Glomerular visceral epithelial cell (primary cell): ENCODE measurements at regions not wholly inside any gene's neighbourhood (a gene's known extent, or its start where the extent isn't known, plus 50 kb on each side); places are given as distances from the start of the nearest gene placed in this dataset.
"Not testable (repeated sequence)": the region's sequence is repeated elsewhere in the genome, so short reads cannot be mapped to it uniquely, and the experiment has no call there.

Source experiments
- DNase-seq: peaks from one replicate; pipeline ENCODE4 v3.0.0-alpha.2; 2016; ENCODE audit errors: extremely low spot score

DNA sequence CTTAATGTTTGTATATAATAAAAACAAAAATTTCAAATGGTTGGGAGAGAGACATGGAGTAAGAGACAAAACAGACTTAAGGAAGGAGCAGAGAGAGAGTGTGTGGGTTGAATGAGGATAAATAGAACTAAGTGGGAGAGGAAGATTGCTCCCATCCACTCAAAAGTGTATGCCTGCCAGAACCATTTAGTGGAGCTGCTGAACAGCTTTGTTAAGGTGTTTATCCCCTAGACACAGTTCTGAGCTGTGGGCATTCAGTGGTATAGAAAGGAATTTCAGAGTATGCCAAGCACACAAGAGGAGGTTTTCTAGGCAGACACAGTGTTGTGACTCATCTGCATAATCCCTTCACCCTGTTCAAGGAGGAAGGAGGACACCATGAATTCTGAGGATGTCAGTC, 508.6 kb upstream of the EPHA5 start:
- peak; percentile 82 for DNase-seq

DNA sequence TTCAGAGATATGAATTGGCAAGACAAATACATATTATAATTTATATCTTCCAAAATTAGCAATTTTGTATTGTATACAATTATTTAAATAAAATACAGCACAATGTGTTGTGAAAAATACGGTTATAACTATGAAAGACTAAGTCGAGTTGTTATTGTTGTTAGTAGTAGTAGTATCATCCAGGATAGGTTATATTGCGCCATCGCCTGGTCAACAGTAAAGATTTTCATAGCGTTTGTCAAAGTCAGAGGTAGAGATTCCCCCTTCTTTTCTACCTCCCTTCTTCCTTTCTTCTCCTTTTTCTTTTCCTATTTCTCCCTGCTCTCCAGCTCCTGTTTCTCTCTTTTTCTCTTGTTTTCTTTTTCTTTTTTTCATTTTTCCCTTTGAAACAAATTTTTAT, 499.1 kb upstream of the EPHA5 start:
- no peak for DNase-seq

- no peak for DNase-seq
Measured at GRCh38 chr4:66164869-66165268, 494.6 kb upstream of the EPHA5 start.

DNA sequence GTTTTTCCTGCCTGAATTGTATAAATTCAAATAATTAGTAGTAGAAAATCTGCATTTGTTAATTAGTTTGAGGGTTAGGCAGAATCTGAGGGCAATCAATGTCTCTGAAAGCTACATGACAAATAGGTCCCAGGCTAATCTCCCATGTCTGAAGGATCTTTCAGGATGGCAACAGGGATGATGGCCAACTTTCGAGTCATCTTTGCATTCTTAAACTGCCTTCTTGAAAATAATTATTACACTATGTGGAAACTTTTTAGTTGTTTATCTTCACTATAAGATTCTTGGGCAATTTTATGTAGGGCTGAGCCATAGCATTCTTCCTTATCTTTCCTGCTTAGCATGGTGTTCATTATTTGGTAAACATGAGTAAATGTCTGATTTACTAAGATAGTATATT, 490.3 kb upstream of the EPHA5 start:
- DNase-seq = no peak

- no peak for DNase-seq
Measured at GRCh38 chr4:66157594-66157993, 487.3 kb upstream of the EPHA5 start.

- DNase-seq = no peak
Measured at GRCh38 chr4:66130042-66130441, 459.8 kb upstream of the EPHA5 start.

DNA sequence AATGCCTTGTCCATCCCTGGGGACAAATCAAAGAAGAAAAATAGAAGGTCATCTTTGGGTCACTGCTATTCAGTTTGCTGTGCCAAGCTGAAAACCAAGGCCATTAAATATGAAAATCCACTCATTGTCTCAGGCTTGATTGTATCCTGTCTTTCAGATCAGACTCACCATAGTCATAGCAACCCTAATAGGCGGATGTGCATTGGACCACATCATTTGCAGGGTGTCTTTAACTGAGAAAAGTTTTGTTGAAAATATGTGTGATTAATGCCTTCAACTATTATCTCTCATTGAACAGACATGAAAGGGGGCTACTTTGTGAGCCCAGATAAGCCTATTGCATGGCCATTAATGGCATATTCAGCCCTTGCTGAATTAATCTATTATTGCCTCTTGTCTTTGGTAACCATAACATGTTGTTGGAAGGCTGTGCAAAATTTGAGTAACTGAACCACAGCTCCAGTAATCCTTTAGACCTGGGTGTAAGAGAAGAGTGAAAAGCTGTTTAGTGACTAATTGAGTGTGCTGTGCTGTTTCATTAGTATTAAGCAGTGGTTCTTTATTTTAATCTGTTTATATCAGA, 453.6 kb upstream of the EPHA5 start:
- DNase-seq = no peak

GRCh38 chr4:66123190-66123589, 452.9 kb upstream of the EPHA5 start:
- peak; percentile 7 for DNase-seq

GRCh38 chr4:66115231-66115630, 444.9 kb upstream of the EPHA5 start:
- DNase-seq = not testable (repeated sequence)

DNA sequence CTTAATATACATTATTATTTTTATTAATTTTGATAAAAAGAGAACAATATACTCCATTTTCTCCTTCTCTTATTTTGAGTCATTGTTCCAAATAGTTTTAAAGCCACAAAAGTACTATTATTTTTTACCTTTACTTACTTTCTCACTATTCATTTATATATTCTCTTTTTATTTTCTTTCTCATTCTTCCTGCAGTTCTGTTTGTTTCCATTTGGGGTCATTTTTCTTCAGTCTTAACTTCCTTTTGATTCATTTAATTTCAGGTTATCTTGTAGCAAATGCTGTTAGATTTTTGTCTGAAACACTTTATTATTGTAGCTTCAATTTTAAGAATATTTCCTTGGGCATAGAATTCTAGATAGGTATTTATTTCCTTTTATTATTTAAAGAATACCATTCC, 438.6 kb upstream of the EPHA5 start:
- DNase-seq = no peak

GRCh38 chr4:66097218-66097617, 426.9 kb upstream of the EPHA5 start:
- no peak for DNase-seq

- no peak for DNase-seq
Measured at GRCh38 chr4:66095065-66095464, 424.8 kb upstream of the EPHA5 start.

GRCh38 chr4:66094070-66094469, 423.8 kb upstream of the EPHA5 start:
- DNase-seq = no peak

- DNase-seq = no peak
Measured at GRCh38 chr4:66091786-66092185, 421.5 kb upstream of the EPHA5 start.

GRCh38 chr4:66073961-66074360, 403.7 kb upstream of the EPHA5 start:
- DNase-seq = no peak

- no peak for DNase-seq
Measured at GRCh38 chr4:66071911-66072310, 401.6 kb upstream of the EPHA5 start.

GRCh38 chr4:66062921-66063320, 392.6 kb upstream of the EPHA5 start:
- DNase-seq = no peak

DNA sequence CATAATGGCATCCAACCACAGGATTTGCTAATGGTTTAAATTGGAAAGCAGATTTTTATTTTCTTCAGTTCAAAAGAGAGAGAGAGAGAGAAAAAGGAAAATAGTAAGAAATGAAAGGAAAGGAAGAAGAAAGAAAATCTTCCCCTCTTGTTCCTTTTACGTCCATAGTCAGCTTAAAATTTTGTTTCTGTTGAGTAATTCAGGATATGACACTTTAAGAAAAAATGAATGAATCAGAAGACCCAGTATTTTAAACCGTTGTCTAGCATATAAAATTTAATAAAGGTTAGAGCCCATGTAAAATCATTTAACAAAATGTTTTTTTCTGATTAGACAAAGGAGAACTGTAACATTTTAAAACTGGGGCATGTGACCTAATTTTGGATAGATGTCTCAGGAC, 391.8 kb upstream of the EPHA5 start:
- DNase-seq = no peak

- DNase-seq = no peak
Measured at GRCh38 chr4:66059556-66059955, 389.3 kb upstream of the EPHA5 start.

DNA sequence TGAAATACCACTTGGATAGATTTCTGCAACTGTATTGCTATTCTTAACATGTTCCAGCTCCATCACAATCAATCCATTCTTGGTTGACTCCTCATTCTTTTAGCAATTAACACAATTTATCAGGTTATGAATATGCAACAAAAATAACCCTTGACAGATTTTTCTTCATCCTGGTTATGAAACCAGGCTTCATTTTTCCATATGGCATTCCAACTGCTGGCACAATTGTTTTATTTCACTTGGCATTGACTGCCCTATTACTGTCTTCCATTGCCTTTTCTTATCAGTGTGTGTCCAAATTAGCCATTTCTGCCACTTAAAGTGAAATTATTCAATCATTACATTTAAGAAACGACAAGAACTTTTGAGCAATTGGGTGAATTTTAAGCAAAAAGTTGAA, 388.8 kb upstream of the EPHA5 start:
- DNase-seq = no peak

- no peak for DNase-seq
Measured at GRCh38 chr4:66055999-66056398, 385.7 kb upstream of the EPHA5 start.

- peak; percentile 1 for DNase-seq
Measured at GRCh38 chr4:66052426-66052825, 382.1 kb upstream of the EPHA5 start.

- DNase-seq = no peak
Measured at GRCh38 chr4:66048861-66049260, 378.6 kb upstream of the EPHA5 start.

GRCh38 chr4:66045913-66046312, 375.6 kb upstream of the EPHA5 start:
- no peak for DNase-seq

DNA sequence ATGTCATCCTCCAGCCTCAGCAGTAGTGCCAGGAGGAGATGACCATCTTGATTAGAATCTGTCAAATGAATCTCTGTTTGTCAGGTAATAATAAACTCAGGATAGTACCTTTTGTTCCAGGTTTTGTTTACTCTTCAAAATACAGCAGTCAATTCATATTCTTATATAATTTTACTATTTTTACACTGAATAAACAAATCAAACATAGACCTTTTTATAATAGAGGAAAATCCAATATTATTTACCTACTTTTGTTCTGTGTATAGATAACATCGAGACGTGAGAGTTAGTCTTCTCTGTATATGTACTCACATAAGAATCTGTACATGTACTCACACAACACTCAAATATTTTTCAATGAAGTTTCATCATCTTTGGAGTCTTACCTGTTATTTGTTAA, 365.4 kb upstream of the EPHA5 start:
- DNase-seq = no peak
